Kidney (tissue), 13 donors: ENCODE measurements at regions not wholly inside any gene's neighbourhood (a gene's known extent, or its start where the extent isn't known, plus 50 kb on each side); places are given as distances from the start of the nearest gene placed in this dataset.

Experiments used
- DNase-seq, 5 donors: peaks; one replicate each; pipeline ENCODE4 v3.0.0-alpha.2; 2013 to 2020
- FAIRE-seq: peaks from 2 replicates; lab custom pipeline; 2012; peaks lifted over from hg19 to GRCh38; lab: Jason Lieb, UNC
- H3K27ac ChIP-seq, 2 donors: one replicate each; pipeline ENCODE4 v1.7.0; 2013; ENCODE audit warnings: low read depth in 2 of 2, low read length in 2 of 2, inconsistent platforms in 1 of 2
- H3K27me3 ChIP-seq: one replicate; pipeline ENCODE4 v1.7.1; 2013; ENCODE audit warnings: low read length, inconsistent platforms; ENCODE audit not compliant: control insufficient read depth, insufficient read depth
- H3K36me3 ChIP-seq, 3 donors: one replicate each; pipeline versions ENCODE4 v1.7.0 to v1.7.1; 2013; ENCODE audit warnings: low read length in 3 of 3, control low read depth in 1 of 3, inconsistent platforms in 1 of 3; ENCODE audit not compliant: insufficient read depth in 3 of 3, control insufficient read depth in 2 of 3
- H3K4me1 ChIP-seq, 3 donors: one replicate each; pipeline versions ENCODE4 v1.7.0 to v1.7.1; 2013; ENCODE audit warnings: low read length in 3 of 3, inconsistent platforms in 1 of 3, low read depth in 1 of 3; ENCODE audit not compliant: control insufficient read depth in 2 of 3, insufficient read depth in 2 of 3
- H3K4me3 ChIP-seq, 3 donors: one replicate each; pipeline versions ENCODE4 v1.7.0 to v1.8.1; 2013; ENCODE audit warnings: low read length in 3 of 3, control low read depth in 1 of 3, inconsistent platforms in 1 of 3
- H3K9ac ChIP-seq, 3 donors: one replicate each; pipeline versions ENCODE4 v1.7.0 to v1.7.1; 2013; ENCODE audit warnings: low read length in 3 of 3, control low read depth in 1 of 3, inconsistent platforms in 1 of 3
- H3K9me3 ChIP-seq, 3 donors: one replicate each; pipeline versions ENCODE4 v1.7.0 to v1.7.1; 2013; ENCODE audit warnings: low read length in 3 of 3, control low read depth in 1 of 3, inconsistent platforms in 1 of 3; ENCODE audit not compliant: control insufficient read depth in 2 of 3, insufficient read depth in 1 of 3
- CTCF ChIP-seq: IDR thresholded peaks from 3 replicates; pipeline ENCODE4 v1.5.1; 2012; ENCODE audit warnings: mild to moderate bottlenecking, moderate library complexity, borderline replicate concordance; ENCODE audit not compliant: insufficient read depth; ENCODE audit errors: extremely low read depth
- intact Hi-C: fragments of 100-400 bp; cut with DNase I; formaldehyde crosslinking; loops from one replicate; pipeline ENCODE4 v1.11.1; 2022
- donor health status: control.
- donor health status: control.
- donor health status: control.
- donor health status: control.
- donor health status: control.
- donor health status: DM: yes; HTN: yes; CAD: no.
- donor health status: Normal renal cell carcinoma (clear cell type).

DNA sequence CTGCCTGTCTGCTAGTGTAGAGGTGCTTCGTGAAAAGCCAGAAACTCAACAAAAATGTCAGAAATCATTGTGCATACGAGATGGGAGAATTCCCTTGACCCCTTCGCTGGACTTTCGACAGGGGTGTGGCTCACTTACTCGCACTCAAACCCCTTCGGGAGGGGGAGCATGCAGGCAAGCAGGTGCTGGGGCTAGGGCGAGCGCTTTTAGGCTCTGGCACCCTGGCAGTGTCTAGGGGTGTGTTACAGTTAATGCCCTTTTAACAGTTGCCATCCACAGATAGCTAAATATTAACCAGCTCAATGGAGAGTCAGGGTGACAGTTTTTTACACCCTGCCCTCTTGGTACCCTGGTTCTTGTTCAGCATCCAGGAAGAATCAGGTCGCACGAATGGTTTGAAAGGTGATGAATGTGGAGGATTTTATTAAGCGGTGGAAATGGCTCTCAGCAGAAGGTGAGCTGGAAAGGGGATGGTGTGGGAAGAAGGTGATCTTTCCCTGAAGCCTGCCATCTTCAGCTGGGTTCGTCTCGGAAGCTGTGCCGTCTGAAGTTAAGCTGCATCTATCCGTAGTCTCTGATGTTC, 59.6 kb upstream of the SHANK2 start:
- no peak for FAIRE-seq
- DNase-seq = peak in 2 of 5 donors; percentile 2 to 6
- TF ChIP-seq CTCF = no peak
- H3K36me3 ChIP-seq = no peaks in the 10 kb centered on the region
- peaks cover 0 to 10% (median 0%) of the 10 kb centered on the region in 3 donors for H3K9me3 ChIP-seq
- no peaks in the 10 kb centered on the region for H3K4me1 ChIP-seq
- no peak overlapping the region for H3K27ac ChIP-seq
- no peaks in the 10 kb centered on the region for H3K27me3 ChIP-seq
- no peak overlapping the region for H3K4me3 ChIP-seq
- intact Hi-C loops = no loop called here
- H3K9ac ChIP-seq = no peak overlapping the region

GRCh38 chr11:71311176-71311925, 59.0 kb upstream of the SHANK2 start:
- Histone ChIP-seq H3K4me3 (no peak overlapping the region), H3K4me1 (no peaks in the 10 kb centered on the region), H3K9me3 (peaks cover 0 to 5% (median 0%) of the 10 kb centered on the region in 3 donors), H3K36me3 (no peaks in the 10 kb centered on the region), H3K27ac (no peak overlapping the region), H3K27me3 (no peaks in the 10 kb centered on the region), H3K9ac (no peak overlapping the region)
- TF ChIP-seq CTCF = no peak
- DNase-seq (peak in 2 of 5 donors; percentile 5 to 14), FAIRE-seq (no peak)
- intact Hi-C loops = no loop called here

DNA sequence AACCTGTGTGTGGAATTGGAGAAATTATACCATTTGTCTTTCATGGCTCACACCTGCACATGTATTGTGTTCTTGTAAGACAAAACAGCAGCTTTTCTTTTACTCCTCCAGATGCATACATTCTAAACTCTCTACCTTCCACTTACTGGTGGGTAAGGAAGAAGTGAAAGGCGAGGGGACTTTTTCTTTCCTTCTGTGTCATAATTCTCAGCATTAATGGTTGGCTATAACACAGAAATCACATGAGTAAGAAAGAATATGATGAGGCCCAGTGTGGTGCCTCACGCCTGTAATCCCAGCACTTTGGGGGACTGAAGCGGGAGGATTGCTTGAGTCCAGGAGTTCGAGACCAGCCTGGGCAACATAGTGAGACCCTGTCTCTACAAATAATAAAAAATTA, 57.8 kb upstream of the SHANK2 start:
- TF ChIP-seq CTCF = no peak
- Histone ChIP-seq H3K4me1 (no peaks in the 10 kb centered on the region), H3K4me3 (no peak overlapping the region), H3K9me3 (no peaks in the 10 kb centered on the region), H3K27ac (no peak overlapping the region), H3K9ac (no peak overlapping the region), H3K27me3 (no peaks in the 10 kb centered on the region), H3K36me3 (no peaks in the 10 kb centered on the region)
- intact Hi-C loops = no loop called here
- FAIRE-seq = no peak
- DNase-seq = no peak
